ENCODE measurements at regions not wholly inside any gene's neighbourhood (a gene's known extent, or its start where the extent isn't known, plus 50 kb on each side); places are given as distances from the start of the nearest gene placed in this dataset.
"Not testable (repeated sequence)": the region's sequence is repeated elsewhere in the genome, so short reads cannot be mapped to it uniquely, and the experiment has no call there.

DNA sequence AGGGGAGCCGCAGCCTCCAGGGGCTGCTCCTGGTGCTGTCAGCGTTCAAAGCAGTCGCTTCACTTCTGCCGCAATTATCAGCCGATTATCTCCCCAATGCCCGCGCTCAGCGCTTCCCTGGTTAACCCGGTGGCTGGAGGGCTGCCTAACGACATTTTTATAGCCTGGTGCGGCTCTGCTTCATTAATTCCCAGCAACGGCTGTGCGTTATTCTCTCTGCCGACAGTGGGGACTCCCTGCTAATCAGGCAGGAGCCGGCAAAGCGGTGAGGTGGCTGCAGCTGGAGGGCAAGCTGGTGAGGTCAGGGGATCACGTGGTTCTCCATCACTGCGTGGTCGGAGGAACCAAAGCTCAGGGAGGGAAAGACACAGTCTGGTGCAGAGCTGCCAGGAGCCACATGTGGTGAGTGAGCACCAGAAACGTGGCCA lies 62.9 kb downstream of the GLRX5 start:
- DNase-seq, result peak; percentile 50

DNA sequence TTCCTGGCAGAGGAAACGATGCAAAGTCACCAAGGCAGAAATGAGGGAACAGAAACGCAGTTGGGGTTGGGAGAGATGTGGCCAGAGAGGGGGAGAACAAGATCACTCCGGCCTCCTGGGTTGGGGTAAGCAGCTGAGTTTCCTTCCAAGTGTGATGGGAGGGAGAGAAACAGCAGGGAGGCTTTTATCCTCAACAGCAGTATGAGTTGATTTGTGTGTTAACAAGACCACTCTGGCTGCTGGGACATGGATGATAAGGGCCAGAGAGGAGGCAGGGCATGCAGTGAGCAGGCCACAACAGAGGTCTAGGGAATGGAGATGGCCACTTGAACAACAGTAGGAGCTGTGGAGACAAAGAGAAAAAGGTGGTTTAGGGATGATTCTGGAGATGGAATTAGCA lies 66.8 kb downstream of the GLRX5 start:
- no peak for DNase-seq

DNA sequence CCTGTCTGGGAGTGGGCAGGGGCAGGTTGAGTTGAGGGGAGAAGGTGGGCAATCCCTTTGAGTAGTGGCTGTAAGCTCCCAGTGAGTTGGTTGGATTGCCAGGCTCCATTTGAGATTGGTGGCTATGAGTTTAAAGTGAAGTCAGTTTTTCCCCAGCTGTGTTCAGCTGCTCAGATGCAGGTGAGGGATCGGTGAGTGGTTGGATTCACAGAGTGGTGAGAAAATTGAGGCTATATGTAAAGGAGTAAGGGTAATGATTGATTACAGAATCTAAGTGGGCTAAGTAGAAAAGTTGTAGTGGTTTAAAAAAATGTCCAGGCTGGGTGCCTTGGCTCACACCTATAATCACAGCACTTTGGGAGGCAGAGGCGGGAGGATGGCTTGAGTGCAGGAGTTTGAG lies 68.6 kb downstream of the GLRX5 start:
- no peak for DNase-seq

DNA sequence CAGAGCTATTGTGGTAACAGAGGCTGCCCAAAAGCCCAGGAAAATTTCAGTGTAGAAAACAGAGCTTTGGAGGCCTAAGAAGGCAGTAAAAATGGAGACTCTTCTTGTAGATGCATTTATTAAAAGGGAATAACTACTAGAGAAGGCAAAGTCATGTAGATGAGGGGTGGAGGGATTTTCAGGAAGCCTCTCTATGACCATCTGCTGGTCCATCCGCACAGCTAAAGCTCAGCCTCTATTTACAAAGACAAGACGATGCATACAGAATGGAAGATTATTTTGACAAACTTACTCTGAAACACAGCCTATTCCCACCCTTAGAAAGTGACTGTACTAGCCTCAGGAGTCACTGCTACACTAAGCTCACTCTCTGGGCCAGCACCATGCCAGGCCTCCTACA lies 71.4 kb downstream of the GLRX5 start:
- no peak for DNase-seq

DNA sequence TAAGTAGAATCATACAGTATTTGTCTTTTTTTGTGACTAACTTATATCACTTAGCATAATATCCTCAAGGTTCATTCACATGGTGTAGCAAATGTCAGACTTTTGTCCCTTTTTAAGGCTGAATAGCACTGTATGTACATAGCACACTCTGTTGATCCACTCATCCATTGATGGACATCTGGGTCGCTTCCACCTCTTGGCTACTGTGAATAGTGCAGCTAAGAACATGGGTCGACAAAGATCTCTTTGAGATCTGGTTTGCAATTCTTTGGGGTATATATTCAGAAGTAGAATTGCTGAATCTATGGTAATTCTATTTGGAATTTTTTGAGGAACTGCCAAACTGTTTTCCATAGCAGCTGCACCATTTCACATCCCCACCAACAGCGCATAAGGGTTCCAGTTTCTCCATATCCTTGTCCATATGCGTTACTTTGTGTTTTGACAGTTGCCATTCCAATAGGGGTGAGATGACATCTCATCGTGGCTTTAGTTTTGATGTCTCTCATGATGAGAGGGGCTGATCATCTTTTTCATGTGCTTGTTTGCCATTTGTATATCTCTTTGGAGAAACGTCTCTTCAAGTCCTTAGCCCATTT lies 73.9 kb downstream of the GLRX5 start:
- no peak for DNase-seq

DNA sequence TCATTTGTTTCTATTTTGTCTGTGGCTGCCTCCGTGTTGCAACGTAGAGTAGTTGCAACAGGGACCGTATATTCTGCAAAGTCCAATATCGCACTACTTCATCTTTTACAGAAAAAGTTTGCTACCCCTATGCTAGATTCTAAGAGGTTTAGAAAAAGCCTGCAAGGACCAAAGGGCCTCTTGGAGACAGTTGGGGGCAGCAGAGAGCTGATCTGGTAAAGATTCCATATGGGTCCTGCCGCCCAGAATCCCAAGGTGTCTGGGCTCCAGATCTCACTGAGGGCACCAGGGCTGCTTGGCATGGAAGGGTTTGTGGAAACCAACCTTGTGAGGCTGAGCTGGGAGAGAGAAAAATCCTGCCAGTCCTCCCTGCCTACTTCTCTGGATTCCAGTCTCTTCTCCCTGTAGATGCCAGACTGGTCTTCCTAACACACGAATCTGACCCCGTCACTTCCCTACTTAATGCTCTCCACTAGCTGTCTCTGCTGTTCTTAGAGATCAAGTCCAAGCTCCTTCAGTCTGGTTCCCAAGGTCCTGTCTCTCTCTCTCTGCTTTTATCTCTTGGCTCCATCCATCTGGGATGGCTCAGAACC lies 74.6 kb downstream of the GLRX5 start:
- DNase-seq, result peak; percentile 40

DNA sequence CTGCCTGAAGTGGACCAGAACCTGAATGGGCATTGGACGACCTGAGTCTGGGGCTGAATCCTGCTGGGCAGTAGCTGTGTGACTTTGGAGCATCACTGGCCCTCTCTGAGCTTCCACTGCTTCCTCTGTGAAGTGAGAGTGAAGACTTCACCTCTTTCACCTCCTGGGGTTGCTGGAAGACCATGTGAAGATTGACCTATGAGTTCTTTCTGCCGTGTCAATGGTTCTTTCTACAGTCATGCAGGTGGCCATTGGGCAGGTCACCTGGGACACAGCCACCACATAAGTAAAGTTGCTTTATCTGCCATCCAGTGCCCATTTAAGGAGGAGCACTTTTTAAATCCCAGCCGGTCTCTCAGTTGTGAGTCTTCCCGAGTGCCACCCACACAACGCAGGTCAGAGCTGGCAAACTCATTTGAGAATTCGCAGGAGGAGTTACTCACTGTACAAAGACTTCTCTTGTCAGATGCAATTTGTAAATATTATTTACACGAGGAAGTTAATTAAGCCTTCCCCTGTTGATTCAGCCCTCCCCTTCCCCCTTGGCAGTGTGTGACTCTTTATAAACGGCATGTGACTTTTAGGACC lies 74.8 kb upstream of the TCL1B start:
- no peak for DNase-seq

DNA sequence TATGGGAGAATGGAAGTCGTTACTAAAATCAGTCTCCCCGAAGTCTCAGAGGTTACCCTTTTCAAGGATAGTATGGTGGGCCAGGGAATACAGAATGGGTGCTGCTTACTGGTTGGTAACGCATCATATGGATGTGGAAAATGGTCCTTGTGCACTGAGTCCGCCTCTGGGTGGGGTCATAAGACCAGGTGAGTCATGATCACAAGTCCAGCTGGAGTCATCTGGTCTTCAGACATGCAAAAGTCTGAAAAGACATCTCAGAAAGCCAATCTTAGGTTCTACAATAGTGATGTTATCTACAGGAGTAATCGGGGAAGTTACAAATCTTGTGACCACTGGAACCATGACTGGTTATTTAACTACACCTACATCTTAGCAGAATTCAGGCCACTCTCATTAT lies 71.9 kb upstream of the TCL1B start:
- DNase-seq, result no peak

DNA sequence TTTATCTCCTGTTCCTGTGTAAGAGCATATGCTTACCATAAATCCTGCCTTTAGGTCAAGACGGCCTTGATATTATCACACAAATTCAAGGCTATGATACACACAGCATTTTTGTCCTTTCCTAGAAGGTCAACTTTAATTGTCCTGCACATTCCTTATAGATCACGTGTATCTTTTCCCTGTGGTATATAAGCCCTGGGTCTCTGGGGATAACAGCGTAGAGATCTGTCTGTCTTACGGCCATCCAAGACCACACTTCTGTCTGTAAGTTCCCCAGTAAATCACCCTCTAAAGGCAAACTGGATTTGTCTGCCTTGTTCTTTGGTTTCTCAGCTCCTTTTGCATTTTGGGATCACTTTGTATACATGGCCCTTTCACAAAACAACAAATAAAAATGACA lies 69.5 kb upstream of the TCL1B start:
- DNase-seq, result no peak

DNA sequence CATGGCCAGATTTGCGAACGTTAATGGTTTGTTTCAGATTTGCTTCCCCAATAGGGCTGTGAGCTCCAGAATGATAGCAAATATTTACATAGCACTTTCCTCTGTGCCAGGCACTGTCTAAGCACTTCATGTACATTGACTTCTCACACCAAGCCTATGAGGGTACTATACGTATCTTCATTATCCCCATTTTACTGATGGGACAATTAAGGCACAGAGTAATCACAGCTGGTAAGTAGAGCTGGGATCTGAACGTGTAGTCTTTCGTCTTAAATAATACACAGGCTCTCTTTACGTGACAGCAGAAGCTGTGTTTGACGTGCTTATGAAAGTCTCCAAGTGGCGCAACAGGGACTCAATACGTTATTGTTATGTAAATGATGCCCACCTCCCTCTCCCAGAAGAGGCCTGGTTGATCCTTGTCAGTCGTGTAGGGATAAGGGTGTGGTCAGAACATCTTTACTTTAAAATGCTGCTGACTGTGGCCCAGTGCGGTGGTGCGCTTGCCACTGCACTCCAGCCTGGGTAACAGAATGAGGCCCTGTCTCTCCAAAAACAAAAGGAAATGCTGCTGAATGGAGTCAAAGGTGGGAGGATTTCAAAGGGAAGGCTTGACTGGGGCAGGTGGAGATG lies 66.3 kb upstream of the TCL1B start:
- DNase-seq, result peak; percentile 43

DNA sequence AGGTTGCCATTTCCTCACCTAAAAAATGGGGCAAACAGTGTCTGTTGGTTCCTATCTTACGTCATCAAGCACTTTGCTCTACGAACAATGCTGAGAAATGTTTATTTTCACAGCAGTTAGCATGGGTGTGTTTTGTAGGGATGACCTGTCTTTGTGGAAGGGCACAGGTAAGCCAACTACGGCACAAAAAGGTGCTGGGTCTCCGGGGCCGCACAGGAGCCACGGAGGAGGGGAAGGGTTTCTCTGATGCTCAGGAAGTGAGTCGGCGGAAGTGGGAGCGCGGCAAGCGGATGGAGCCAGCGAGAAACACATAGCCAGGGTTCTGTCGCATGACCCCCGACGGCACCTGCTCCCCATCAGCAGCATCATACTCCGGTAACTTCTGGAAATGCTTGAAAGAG lies 65.6 kb upstream of the TCL1B start:
- DNase-seq, result no peak

DNA sequence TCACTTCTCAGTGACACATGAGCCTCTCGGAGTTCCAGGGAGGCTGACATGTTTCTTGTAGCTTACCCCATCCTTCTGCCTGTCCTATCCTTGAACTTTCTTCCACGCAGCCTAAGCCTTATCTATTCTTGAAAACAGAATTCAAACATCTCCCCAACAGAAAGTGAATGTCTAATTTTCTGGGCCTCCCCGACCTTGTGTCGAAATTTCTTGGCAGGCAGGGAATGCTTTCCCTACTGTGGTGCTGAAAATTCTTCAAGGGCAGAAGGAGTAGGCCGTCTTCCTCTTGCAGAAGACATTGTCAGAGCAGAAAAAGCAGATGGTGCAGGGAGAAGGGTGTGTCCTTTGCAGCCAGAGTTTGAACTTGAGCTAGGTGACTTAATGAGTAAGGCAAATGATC lies 63.0 kb upstream of the TCL1B start:
- no peak for DNase-seq

DNA sequence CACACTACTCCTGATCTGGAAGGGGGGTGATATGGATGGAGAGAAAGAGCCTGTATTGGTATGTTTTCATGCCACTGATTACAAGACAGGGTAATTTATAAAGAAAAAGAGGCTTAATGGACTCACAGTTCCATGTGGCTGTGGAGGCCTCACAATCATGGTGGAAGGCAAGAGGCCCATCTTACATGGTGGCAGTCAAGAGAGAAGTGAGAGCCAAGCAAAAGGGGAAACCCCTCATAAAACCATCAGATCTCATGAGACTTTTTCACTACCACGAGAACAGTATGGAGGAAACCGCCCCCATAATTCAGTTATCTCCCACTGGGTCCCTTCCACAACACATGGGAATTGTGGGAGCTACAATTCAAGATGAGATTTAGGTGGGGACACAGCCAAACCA lies 60.5 kb upstream of the TCL1B start:
- not testable (repeated sequence) for DNase-seq

DNA sequence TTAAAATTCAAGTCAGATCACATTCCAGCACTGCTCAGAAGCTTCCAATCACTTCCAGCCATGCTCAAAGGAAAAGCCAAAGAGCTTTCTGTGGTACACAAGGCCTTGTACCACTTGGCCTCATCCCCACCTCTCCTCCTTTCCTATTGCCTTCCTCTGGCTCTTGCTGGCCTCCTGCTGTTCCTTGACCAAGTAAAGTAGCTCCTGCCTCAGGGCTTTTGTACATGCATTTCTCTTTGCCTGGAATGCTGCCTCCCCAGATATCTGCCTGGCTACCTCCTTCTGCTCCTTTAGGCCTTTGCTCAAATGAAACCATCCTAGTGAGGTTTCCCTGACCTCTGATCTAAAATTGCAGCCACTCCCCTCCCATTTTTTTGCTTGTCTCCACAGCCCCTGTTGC lies 51.2 kb upstream of the TCL1B start:
- DNase-seq, result no peak

All from NCI-H774 (cell line).